ENCODE measurements at regions not wholly inside any gene's neighbourhood (a gene's known extent, or its start where the extent isn't known, plus 50 kb on each side); places are given as distances from the start of the nearest gene placed in this dataset.

DNA sequence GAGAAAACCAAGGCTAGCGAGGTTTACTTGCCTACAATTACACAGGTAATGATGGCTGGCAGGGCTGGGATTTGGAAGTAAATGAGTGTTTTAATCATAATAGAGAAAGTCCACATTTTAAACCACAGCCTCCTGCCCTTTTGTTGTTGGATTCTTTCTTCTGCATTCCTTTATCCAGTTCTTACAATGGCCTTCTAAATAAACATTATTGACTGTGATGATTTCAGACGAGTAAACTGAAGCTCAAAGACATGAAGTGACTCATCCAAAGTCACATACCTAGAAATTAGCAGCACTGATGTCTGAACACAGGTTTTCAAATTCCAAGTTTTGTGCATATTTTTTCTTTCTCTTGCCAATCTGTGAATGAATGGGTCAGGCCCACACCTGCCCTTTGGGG, 51.2 kb upstream of the C1QTNF7 start:
- no peak for DNase-seq
